Hepatocyte (in vitro differentiated cells): ENCODE measurements at regions not wholly inside any gene's neighbourhood (a gene's known extent, or its start where the extent isn't known, plus 50 kb on each side); places are given as distances from the start of the nearest gene placed in this dataset.
A peak's percentile ranks its signal among the peaks of the same experiment; 100 is the strongest.

Source experiments
- EZH2 ChIP-seq: fragments of 200-600 bp; sonication (generic); IDR thresholded peaks from 2 replicates; pipeline ENCODE4 v1.6.1; 2016; ENCODE audit warnings: antibody characterized with exemption, mild to moderate bottlenecking, borderline replicate concordance
- EZH2phosphoT487 ChIP-seq: fragments of 200-600 bp; sonication (generic); IDR thresholded peaks from one replicate; pipeline ENCODE4 v1.6.1; 2018; ENCODE audit warnings: antibody characterized with exemption, mild to moderate bottlenecking, low read depth, moderate library complexity; ENCODE audit not compliant: unreplicated experiment, severe bottlenecking
- TF ChIP-seq, protein P1 (sequence below): fragments of 200-600 bp; sonication (generic); IDR thresholded peaks from 2 replicates; pipeline ENCODE4 v1.5.1; 2016; ENCODE audit warnings: antibody characterized with exemption, mild to moderate bottlenecking; ENCODE audit not compliant: poor library complexity

DNA sequence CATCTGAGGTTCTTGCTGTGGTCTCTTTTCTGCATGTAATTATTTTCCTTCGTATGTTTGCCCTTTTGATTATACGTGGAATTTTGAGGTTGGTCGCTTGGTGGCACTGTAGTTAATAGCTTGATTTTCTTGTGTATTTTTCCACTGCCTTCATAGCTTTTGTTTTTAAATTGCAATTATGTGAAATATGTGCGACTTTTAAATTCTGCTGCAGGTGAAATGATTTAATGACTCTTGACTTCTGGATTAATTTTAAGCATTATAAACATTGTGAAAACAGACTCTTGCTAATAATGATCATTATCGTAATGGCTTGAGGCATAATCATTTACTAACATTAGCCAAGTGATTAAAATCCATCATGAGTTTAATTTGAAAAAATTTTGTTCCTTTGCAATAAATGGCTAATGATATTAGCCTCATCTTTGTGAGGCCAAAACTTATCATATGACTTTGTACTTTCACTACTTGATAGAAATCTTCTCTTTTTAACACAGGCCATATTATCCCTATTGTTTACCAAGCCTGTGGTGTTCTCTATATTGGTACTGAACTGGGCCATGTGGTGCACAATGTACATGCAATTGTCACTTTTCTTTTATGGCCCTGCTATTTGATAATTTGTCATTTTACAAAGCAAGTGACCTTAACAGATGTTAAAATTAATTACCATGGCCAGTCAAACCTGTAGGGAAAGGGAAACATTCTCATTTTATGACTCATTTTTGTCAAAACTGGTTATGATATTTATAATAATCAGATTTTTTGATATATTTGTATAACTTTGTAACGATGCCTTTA is 62.8 kb upstream of the NEUROD1 start:
- no peak for TF ChIP-seq EZH2phosphoT487
- TF ChIP-seq, protein P1, sequence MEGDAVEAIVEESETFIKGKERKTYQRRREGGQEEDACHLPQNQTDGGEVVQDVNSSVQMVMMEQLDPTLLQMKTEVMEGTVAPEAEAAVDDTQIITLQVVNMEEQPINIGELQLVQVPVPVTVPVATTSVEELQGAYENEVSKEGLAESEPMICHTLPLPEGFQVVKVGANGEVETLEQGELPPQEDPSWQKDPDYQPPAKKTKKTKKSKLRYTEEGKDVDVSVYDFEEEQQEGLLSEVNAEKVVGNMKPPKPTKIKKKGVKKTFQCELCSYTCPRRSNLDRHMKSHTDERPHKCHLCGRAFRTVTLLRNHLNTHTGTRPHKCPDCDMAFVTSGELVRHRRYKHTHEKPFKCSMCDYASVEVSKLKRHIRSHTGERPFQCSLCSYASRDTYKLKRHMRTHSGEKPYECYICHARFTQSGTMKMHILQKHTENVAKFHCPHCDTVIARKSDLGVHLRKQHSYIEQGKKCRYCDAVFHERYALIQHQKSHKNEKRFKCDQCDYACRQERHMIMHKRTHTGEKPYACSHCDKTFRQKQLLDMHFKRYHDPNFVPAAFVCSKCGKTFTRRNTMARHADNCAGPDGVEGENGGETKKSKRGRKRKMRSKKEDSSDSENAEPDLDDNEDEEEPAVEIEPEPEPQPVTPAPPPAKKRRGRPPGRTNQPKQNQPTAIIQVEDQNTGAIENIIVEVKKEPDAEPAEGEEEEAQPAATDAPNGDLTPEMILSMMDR = peak; percentile 79
- TF ChIP-seq EZH2 = no peak
